Activated CD4-positive, alpha-beta T cell treated with anti-CD3 and anti-CD28 coated beads, Interleukin-2, amount 50 U/mL, for 1 hour (primary cell): ENCODE measurements at regions not wholly inside any gene's neighbourhood (a gene's known extent, or its start where the extent isn't known, plus 50 kb on each side); places are given as distances from the start of the nearest gene placed in this dataset.

Experiments used
- DNase-seq: peaks from one replicate; pipeline ENCODE4 v3.0.0-alpha.2; 2020

GRCh38 chr20:52294106-52294628 lies 102.6 kb upstream of the ZFP64 start:
- no peak for DNase-seq

GRCh38 chr20:52291109-52291508 lies 99.5 kb upstream of the ZFP64 start:
- no peak for DNase-seq

GRCh38 chr20:52290569-52290968 lies 99.0 kb upstream of the ZFP64 start:
- no peak for DNase-seq

GRCh38 chr20:52289956-52290565 lies 98.5 kb upstream of the ZFP64 start:
- no peak for DNase-seq

- DNase-seq: no peak
Observed at GRCh38 chr20:52280407-52280806, 88.8 kb upstream of the ZFP64 start.

- no peak for DNase-seq
Observed at GRCh38 chr20:52279706-52280105, 88.1 kb upstream of the ZFP64 start.

- no peak for DNase-seq
Observed at GRCh38 chr20:52275181-52275691, 83.7 kb upstream of the ZFP64 start.

GRCh38 chr20:52270696-52271095 lies 79.1 kb upstream of the ZFP64 start:
- no peak for DNase-seq

GRCh38 chr20:52270001-52270606 lies 78.5 kb upstream of the ZFP64 start:
- no peak for DNase-seq

GRCh38 chr20:52269321-52269720 lies 77.7 kb upstream of the ZFP64 start:
- DNase-seq: no peak

GRCh38 chr20:52268184-52268749 lies 76.7 kb upstream of the ZFP64 start:
- DNase-seq: no peak

- no peak for DNase-seq
Observed at GRCh38 chr20:52267418-52267817, 75.8 kb upstream of the ZFP64 start.

GRCh38 chr20:52263757-52264156 lies 72.2 kb upstream of the ZFP64 start:
- DNase-seq: no peak

- DNase-seq: no peak
Observed at GRCh38 chr20:52261792-52262191, 70.2 kb upstream of the ZFP64 start.

GRCh38 chr20:52259295-52259694 lies 67.7 kb upstream of the ZFP64 start:
- no peak for DNase-seq

GRCh38 chr20:52256454-52256853 lies 64.9 kb upstream of the ZFP64 start:
- no peak for DNase-seq

- no peak for DNase-seq
Observed at GRCh38 chr20:52252664-52253063, 61.1 kb upstream of the ZFP64 start.

- DNase-seq: no peak
Observed at GRCh38 chr20:52251827-52252226, 60.2 kb upstream of the ZFP64 start.

GRCh38 chr20:52251136-52251700 lies 59.6 kb upstream of the ZFP64 start:
- no peak for DNase-seq

- DNase-seq: no peak
Observed at GRCh38 chr20:52247548-52247947, 56.0 kb upstream of the ZFP64 start.

- no peak for DNase-seq
Observed at GRCh38 chr20:52246366-52246765, 54.8 kb upstream of the ZFP64 start.

GRCh38 chr20:52244702-52245101 lies 53.1 kb upstream of the ZFP64 start:
- no peak for DNase-seq

- no peak for DNase-seq
Observed at GRCh38 chr20:52242237-52243230, 51.0 kb upstream of the ZFP64 start.
